GOT3 (cell line): ENCODE measurements at regions not wholly inside any gene's neighbourhood (a gene's known extent, or its start where the extent isn't known, plus 50 kb on each side); places are given as distances from the start of the nearest gene placed in this dataset.
"Not testable (repeated sequence)": the region's sequence is repeated elsewhere in the genome, so short reads cannot be mapped to it uniquely, and the experiment has no call there.

Experiments
- DNase-seq: peaks from one replicate; lab custom pipeline; 2025; ENCODE audit warnings: mixed read lengths; lab: John Stamatoyannopoulos, UW

DNA sequence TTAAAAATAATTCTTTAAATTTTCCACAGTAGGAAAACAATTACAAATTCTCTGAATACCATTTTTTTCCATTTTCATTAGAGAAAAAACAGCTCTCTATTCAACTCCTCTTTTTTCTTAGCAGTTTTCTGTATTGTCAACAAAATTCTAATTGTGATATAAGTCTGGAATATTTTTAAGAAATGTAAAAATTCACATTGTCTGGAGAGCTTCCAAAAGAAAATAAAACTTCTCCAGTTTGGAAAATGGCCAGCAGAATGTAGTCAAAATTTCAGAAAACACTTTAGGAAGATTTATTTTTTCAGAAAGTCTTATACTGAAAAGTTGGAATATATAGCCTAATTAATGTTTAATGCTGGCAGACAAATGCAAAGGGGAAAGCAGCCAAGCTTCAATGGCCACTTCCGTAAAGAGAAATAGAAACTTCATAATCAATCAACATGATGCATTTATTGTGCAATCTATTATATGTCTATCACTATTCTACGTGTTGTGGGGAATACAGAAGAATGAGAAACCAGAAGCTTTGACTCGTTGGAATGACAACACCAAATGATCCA lies 733.2 kb upstream of the PKDCC start:
- DNase-seq = no peak

DNA sequence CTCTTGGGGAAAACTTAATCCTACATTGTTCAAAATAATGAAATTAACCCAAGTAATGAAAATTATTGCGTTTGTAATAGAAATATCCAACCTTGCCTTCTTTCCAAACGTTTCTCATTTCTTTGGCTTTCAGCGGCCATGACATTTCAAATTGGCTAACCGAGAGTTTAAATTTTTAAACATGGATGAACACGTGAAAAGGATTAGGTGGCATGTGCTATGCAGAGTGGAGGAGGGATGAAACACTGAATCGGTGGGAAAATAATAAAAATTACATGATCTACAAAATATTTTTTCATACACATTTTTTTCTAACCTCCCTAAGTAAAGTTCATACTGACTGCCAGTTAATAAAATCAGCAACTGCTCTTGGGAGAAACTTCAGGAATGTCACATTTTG lies 728.4 kb upstream of the PKDCC start:
- DNase-seq = no peak

DNA sequence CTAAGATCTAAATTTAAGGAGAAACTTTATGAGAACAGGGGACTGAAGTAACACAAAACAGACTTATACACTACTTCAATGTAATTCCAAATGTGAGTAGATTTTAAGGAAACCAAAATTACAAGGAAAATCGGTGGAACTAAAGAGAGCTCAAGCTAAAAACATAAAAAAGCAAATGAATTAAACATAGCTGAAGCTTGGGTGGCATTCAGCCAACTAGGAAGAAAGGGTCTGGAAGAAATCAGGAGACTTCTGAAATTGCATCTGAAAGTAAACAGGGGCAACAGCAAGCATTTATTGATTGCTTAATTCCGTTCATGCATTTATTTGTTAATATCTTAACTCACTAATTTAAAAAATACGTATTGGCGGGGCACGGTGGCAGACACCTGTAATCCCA lies 727.3 kb upstream of the PKDCC start:
- no peak for DNase-seq

DNA sequence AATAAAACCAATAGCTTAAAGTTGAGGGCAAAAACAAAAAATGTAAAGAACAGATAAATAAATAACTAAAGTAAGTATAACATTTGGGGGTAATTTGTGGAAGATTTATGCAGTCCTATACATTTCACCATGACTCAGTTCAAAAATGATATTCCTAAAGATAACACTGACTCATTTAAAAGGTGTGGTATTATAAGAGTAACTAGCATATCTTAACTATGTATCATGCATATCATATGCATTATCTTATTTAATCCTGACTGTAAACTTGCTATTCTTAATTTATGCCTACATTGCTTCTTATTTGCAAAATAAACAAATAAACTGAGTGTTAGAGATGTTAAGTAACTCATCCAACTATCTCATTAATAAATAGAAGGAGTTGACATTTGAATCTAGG lies 726.5 kb upstream of the PKDCC start:
- DNase-seq = no peak

DNA sequence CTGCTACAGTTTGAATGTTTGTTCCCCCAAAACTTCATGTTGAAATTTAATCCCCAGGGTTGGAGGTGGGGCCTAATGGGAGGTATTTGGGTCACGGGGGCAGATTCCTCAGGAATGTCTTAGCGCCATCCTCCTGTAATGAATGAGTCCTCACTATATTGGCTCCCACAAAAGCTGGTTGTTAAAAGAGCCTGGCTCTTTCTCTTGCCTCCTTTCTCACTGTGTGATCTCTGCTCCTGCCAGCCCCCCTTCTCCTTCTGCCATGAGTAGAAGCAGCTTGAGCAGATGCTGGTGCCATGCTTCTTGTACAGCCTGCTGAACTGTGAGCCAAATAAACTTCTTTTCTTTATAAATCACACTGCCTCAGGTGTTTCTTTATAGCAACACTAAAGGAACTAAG lies 721.0 kb upstream of the PKDCC start:
- no peak for DNase-seq

DNA sequence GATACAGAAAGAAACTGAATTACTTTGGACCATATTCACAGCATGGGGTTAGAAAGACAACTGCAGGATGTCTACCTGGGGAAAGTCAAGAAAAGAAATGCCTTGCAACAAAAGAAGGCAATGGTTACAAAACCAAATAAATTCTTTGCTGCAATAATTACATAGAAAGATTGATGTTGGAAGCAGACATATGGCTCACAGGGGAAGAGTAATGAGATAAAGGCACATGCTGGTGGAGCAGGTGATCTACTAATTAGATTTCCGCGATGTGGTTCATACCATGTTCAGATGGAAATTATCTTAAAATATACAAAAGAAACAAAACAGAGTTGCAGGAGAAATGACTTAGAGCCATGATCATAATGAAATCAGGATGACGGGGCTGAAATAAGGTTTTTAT lies 718.8 kb upstream of the PKDCC start:
- DNase-seq = no peak

DNA sequence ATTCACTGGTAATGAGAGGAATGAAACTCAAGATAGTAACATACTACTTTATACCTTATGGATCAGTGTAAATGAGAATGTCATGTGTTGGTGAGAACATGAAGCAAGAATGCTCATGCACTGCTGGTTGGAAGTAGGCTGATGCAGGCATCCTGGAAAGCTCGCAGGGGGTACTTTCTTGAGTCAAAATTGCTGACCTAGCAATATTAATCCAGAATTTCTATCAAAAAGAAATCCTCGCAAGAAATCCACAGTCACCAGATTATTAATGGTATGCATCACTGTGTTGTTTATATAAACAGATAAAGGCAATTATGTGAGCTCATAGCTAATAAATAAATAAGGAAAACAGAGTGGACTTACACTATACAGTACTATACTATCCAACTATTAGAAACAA lies 713.7 kb upstream of the PKDCC start:
- DNase-seq = no peak

DNA sequence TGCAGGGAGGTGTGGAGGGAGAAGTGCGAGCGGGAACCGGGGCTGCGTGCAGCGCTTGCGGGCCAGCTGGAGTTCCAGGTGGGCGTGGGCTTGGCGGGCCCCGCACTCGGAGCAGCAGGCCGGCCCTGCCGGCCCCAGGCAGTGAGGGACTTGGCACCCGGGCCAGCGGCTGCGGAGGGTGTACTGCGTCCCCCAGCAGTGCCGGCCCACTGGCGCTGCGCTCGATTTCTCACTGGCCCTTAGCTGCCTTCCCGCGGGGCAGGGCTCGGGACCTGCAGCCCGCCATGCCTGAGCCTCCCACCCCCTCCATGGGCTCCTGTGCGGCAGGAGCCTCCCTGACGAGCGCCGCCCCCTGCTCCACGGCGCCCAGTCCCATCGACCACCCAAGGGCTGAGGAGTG lies 712.2 kb upstream of the PKDCC start:
- DNase-seq = not testable (repeated sequence)

DNA sequence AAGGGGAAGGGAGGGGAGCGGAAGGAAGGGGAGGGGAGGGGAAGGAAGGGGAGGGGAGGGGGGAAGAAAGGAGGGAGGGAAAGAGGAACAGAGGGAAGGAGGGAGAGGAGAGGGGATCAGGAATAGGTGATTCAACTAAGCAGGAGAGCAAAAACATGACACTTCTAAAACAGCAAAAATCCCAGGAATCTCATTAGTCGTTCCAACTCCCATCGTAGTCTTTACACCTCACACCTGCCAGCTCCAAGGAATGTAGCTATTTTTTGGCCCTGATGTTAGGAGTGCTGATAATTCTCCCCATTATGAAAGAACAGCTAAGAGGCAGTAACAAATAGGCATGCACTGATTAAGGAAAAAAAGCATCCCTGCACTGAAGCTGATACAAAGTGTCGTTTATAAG lies 709.9 kb upstream of the PKDCC start:
- DNase-seq = no peak

DNA sequence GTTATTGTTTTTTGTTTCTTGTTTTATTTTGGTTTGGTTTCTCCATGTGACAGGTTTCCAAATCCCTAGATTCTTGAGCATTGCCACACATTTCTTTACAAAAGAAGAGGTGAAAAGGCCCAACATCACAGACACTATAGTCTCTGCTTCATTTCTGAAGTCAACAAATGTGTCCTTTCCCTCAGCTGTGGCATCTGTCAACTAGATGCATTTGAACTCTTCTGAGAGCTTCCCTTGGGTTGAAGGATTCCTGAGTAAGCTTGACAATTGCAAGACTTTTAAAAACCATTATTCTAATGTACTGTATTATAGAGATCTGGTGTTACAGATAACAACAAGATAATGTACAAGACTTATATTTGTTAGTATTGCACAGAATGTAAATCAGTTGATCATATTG lies 703.3 kb upstream of the PKDCC start:
- DNase-seq = no peak

DNA sequence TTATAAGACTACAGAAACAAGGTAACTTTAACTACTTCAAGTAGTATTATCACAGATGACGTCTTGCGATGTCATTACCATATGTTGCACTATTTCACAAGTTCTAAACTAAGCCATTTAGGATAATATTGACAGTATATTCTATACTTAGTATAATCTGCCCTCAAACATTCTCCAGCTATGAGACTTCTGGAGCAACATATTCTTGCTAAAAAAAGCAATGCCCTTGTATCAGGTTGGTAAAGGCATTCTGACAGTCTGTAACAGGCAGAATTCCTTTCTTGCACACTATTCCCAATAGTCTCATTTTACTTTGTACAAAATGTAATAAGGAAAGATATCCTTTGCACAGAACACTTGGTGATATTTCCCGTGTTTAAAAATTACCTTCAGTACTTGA lies 694.8 kb upstream of the PKDCC start:
- no peak for DNase-seq

DNA sequence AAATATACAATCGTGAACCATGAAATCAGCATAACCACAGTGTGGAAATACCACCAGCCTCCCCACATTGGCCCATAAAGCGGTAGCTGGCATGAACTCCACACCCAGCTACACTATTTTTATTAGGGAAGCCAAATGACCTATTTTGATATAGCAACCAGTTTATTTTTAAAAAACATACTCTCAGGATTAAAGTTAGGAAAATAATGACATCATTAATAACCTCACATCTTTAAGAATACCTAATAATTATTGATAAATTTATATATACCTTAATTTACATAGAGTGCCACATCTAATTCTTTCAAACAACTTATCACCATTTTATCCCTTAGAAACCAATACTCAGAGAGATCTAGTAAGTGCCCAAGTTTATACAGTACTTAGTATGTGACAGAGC lies 692.0 kb upstream of the PKDCC start:
- DNase-seq = no peak

DNA sequence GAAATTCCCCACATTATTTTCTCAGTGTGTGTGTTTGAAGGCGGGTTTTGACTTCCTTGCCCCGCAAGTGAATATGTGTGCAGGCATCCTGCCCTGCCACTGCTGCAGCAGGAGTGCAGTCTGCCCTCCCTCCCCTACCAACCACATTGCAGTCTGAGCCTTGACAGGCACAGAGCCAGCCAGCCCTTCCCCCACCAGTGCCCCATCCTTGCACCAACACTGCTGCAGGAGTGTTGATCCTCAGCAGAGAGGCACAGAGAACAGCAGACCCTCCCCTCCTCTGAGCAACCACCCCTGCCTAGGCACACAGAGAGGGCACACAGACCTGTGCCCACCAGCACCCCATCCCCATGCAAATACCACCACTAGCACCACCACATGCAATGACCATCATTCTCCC lies 683.0 kb upstream of the PKDCC start:
- no peak for DNase-seq

DNA sequence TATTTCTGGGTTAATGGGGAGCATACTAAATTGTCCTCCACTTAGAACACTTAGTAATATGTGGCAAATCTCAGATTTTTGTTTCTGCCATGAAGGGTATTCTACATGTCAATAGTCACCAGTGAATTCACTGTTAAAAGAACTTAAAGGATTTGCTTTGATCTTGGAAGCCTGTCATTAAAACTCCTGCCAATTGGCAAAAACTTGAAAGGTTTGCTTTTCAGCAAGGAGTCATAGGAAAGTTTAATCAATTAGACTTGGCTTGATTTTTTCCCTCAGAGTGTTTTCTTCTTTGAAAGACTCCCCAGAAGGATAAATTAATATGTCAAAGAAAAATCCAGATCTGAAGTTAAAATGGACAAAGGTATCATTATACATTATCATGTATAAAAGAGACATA lies 671.9 kb upstream of the PKDCC start:
- DNase-seq = no peak

DNA sequence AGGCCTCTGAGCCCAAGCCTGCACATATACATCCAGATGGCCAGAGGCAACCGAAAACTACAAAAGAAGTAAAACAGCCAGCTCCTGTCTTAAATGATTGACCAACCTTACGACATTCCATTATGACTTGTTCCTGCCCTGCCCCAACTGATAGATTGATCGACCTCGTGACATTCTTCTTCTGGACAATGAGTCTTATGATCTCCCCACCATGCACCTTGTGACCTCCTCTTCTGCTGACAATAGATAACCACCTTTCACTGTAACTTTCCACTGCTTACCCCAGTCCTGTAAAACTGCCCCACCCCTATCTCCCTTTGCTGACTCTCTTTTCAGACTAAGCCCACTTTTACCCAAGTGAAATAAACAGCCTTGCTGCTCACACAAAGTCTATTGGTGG lies 670.0 kb upstream of the PKDCC start:
- DNase-seq = no peak

DNA sequence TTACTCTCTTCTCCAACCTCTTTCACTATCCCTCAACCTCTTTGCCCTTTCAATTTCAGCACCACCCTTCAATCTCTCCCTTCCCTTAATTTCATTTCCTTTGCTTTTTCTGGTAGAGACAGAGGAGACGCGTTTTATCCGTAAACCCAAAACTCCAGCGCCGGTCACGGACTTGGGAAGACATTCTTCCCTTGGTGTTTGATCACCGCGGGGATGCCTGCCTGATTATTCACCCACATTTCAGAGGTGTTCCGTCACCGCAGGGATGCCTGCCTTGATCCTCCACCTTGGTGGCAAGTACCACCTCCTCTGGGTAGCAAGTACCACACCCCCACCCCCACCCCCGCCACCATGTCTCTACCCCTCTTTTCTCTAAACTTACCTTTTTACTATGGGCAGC lies 669.4 kb upstream of the PKDCC start:
- no peak for DNase-seq

DNA sequence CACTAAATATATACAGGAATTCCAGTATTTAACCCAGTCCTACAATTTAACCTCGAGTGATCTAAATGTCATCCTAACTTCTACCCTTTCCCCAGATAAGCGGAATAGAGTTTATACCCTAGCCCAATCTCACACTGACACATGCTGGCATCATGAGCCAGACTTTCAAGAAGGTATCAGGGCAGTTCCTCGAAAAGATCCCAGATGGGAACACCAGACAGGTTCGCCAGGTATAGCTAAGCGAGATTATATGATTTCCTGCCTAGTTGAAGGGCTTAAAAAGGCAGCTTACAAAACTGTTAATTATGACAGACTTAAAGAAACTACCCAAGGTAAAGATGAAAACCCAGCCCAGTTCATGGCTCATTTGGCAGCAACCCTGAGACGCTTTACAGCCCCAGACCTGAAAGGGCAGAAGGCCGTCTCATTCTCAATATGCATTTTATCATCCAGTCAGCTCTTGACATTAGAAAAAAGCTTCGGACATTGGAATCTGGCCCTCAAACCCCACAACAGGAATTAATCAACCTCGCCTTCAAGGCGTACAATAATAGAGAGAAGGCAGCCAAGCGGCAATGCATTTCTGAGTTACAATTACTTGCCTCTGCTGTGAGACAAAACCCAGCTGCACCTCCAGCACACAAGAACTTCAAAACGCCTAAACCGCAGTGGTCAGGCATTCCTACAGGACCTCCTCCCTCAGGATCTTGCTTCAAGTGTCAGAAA lies 668.2 kb upstream of the PKDCC start:
- DNase-seq = no peak

DNA sequence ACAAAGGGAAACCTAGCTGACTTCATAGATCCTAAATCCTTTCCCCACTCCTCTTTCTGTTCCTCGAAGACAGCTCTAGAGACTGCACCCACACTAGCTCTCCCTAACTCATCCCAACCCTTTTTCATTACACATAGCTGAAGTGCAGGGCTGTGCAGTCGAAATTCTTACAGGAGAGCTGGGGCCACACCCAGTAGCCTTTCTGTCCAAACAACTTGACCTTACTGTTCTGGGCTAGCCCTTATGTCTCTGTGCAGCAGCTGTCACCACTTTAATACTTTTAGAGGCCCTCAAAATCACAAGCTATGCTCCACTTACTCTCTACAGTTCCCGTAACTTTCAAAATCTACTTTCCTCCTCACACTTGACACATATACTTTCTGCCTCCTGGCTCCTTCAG lies 666.1 kb upstream of the PKDCC start:
- DNase-seq = no peak

DNA sequence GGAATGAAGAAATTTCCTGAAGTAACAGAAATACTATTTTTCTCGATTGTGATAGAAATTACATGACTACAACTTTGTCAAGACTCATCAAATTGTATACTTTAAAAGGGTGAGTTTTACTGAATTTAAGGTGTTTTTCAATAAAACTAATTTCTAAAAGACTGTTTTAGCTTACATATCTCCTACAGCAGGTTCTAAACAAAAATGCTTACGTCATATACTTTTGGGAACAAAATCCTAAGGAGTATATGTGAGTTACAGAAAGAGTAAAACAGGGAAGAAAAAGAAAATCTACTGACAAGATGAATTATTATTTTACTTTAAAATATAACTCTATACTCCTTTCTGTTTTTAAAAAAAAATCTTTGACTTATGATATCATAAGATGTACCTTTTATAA lies 660.3 kb upstream of the PKDCC start:
- DNase-seq = no peak

DNA sequence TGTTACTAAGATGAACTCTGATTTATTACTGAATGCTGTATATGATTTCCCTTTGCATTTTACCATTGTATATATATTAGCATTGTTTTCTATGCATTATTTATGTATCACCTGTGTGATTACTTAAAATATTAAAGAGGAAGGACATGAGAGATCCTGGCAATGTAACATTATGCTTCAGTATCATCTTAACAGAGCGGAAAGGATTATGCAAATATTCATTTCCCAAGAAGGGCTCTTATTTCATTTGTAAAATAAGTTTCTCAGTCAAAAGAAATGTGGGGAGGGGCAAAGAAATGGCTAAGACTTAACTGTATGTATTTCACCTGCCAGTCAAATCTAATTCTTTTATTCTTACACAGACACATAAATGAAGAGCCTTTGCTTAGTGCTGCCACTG lies 654.2 kb upstream of the PKDCC start:
- DNase-seq = no peak

DNA sequence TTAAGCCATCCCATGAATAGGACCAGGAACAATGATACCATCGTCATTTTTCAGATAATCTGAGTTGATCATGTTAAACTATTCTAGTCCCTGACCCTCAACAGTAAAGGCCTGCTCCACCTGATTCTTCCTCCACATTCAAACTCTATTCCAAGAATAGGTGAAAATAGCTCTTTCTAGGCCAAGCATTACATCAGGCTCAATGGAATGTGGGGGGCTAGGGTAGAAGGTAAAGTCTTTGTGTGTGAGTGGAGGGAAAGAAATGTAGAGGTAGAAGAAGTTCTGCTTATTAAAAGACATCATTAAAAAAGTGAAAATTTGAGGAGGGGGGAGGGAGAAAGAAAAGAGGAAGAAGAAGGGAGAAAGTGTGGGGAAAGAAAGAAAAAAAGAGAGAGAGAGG lies 653.3 kb upstream of the PKDCC start:
- no peak for DNase-seq

DNA sequence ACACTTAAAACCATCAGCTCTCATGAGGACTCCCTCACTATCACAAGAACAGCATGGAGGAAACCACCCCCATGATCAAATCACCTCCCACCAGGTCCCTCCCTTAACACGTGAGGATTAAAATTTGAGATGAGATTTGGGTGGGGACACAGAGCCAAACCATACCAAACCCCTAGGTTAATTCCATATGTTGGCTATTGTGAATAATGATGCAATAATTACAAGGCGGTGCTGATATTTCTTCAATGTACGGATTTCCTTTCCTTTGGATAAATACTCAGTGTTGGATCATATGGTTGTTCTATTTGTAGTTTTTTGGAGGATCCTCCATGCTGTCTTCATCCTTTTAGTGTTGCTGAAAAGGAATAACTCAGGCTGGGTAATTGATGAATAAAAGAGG lies 652.1 kb upstream of the PKDCC start:
- DNase-seq = no peak

DNA sequence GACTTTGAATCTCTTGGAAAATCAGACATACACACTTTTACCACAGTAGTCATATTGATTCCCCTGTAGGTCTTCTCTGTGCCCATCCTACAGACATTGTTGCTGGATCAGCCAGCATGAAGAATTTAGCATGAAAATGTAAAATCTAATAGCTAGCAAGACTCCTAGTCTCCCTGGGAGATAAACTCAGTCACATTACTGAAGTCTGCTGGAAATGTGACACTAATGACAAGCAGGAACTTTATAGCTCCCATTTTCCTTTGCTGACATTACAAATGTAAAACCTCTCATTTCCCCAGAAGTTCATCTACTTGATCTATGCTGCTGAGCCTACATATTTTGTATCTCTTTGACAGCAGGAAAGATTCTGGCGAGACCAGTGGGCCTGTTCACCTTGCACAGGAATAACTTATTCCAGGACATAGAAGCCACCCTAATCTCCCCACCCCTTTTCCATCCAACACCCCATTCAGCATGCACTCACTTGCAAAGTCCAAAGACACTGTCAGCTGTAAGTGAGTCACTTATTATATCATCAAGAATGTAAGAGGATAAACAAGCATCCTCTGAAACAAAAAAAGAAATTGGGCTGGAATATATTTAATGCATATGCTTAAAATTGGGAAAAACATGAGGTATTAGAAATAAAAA lies 648.3 kb upstream of the PKDCC start:
- DNase-seq = no peak
